Stomach (tissue), 4 donors: ENCODE measurements at regions not wholly inside any gene's neighbourhood (a gene's known extent, or its start where the extent isn't known, plus 50 kb on each side); places are given as distances from the start of the nearest gene placed in this dataset.

ENCODE experiments used
- CTCF ChIP-seq, 7 experiments: fragments of 450-650 bp in 4 of 7; fragments of 200-600 bp in 3 of 7; sonication (generic) in 3 of 7; IDR thresholded peaks; one replicate each; pipeline ENCODE4 v1.5.1; 2016 to 2019; ENCODE audit warnings: antibody characterized with exemption in 7 of 7, control low read depth in 2 of 7, mild to moderate bottlenecking in 1 of 7
- EP300 ChIP-seq: sonication (generic); formaldehyde crosslinking; IDR thresholded peaks from one replicate; pipeline ENCODE4 v1.6.1; 2017; ENCODE audit warnings: antibody characterized with exemption
- POLR2A ChIP-seq, 4 donors: fragments of 450-650 bp; IDR thresholded peaks; one replicate each; pipeline ENCODE4 v1.6.1; 2016; ENCODE audit warnings: antibody characterized with exemption in 4 of 4, control low read depth in 2 of 4, mild to moderate bottlenecking in 1 of 4, moderate library complexity in 1 of 4
- POLR2AphosphoS5 ChIP-seq, 3 donors: sonication (generic); formaldehyde crosslinking; IDR thresholded peaks; one replicate each; pipeline ENCODE4 v1.6.1; 2016; ENCODE audit warnings: antibody characterized with exemption in 3 of 3

GRCh38 chr6:11926594-11927407 is 85.3 kb upstream of the HIVEP1 start:
- TF ChIP-seq CTCF (IDR thresholded peaks at IDR 0.05) (no peak), EP300 (no peak), POLR2A (IDR thresholded peaks at IDR 0.05) (no peak), POLR2AphosphoS5 (IDR thresholded peaks at IDR 0.05) (no peak)
